Loucy (cell line): ENCODE measurements at regions not wholly inside any gene's neighbourhood (a gene's known extent, or its start where the extent isn't known, plus 50 kb on each side); places are given as distances from the start of the nearest gene placed in this dataset.

ENCODE experiments used
- H2AFZ ChIP-seq: fragments of 200-600 bp; sonication (generic); 2 replicates; pipeline ENCODE4 v1.6.0; 2016; ENCODE audit warnings: antibody characterized with exemption, mild to moderate bottlenecking, low read length, moderate library complexity
- H3F3A ChIP-seq: fragments of 200-600 bp; 2 replicates; pipeline ENCODE4 v1.6.0; 2016; ENCODE audit warnings: antibody characterized with exemption, low read depth, mild to moderate bottlenecking
- H3K27me3 ChIP-seq: fragments of 200-600 bp; sonication (generic); 2 replicates; pipeline ENCODE4 v1.6.1; 2014; ENCODE audit warnings: low read length, mild to moderate bottlenecking; ENCODE audit not compliant: insufficient read depth, poor library complexity, severe bottlenecking
- H3K36me3 ChIP-seq: fragments of 200-600 bp; sonication (generic); 2 replicates; pipeline ENCODE4 v1.6.1; 2016; ENCODE audit warnings: low read length; ENCODE audit not compliant: insufficient read depth
- H3K4me1 ChIP-seq: fragments of 200-600 bp; sonication (generic); 2 replicates; pipeline ENCODE4 v1.5.1; 2014; ENCODE audit warnings: low read length, mild to moderate bottlenecking; ENCODE audit not compliant: insufficient read depth, poor library complexity, severe bottlenecking
- H3K4me2 ChIP-seq: fragments of 200-600 bp; sonication (generic); 2 replicates; pipeline ENCODE4 v1.6.0; 2014; ENCODE audit warnings: antibody characterized with exemption, low read length, low read depth, mild to moderate bottlenecking; ENCODE audit not compliant: poor library complexity, severe bottlenecking
- H3K4me3 ChIP-seq: fragments of 200-600 bp; sonication (generic); 2 replicates; pipeline ENCODE4 v1.5.1; 2014; ENCODE audit warnings: low read length, mild to moderate bottlenecking, mixed read lengths; ENCODE audit not compliant: poor library complexity, severe bottlenecking
- H3K79me2 ChIP-seq: fragments of 200-600 bp; sonication (generic); 2 replicates; pipeline ENCODE4 v1.6.1; 2014; ENCODE audit warnings: low read length; ENCODE audit not compliant: insufficient read depth
- H3K9ac ChIP-seq: fragments of 200-600 bp; sonication (generic); 2 replicates; pipeline ENCODE4 v1.6.0; 2014; ENCODE audit warnings: mild to moderate bottlenecking, low read depth, low read length, moderate library complexity; ENCODE audit not compliant: poor library complexity, severe bottlenecking
- H3K9me2 ChIP-seq: fragments of 200-600 bp; sonication (generic); replicated peaks from 2 replicates; pipeline ENCODE4 v1.6.1; 2016; ENCODE audit warnings: low read depth, low read length, mixed read lengths
- H3K9me3 ChIP-seq: fragments of 200-600 bp; sonication (generic); 2 replicates; pipeline ENCODE4 v1.6.1; 2014; ENCODE audit warnings: mild to moderate bottlenecking, antibody characterized with exemption, low read length, low read depth; ENCODE audit not compliant: insufficient read depth
- H4K20me1 ChIP-seq: fragments of 200-600 bp; sonication (generic); 2 replicates; pipeline ENCODE4 v1.6.0; 2014; ENCODE audit warnings: antibody characterized with exemption, low read length, mild to moderate bottlenecking; ENCODE audit not compliant: insufficient read depth, poor library complexity, severe bottlenecking
- EZH2phosphoT487 ChIP-seq: fragments of 200-600 bp; IDR thresholded peaks from 2 replicates; pipeline ENCODE4 v1.6.1; 2018; ENCODE audit warnings: antibody characterized with exemption, mild to moderate bottlenecking, moderate library complexity, borderline replicate concordance
- TF ChIP-seq, protein P1 (sequence below): fragments of 200-600 bp; sonication (generic); conservative IDR thresholded peaks from 2 replicates; pipeline ENCODE4 v1.5.1; 2014; ENCODE audit warnings: mild to moderate bottlenecking, antibody characterized with exemption, low read length

DNA sequence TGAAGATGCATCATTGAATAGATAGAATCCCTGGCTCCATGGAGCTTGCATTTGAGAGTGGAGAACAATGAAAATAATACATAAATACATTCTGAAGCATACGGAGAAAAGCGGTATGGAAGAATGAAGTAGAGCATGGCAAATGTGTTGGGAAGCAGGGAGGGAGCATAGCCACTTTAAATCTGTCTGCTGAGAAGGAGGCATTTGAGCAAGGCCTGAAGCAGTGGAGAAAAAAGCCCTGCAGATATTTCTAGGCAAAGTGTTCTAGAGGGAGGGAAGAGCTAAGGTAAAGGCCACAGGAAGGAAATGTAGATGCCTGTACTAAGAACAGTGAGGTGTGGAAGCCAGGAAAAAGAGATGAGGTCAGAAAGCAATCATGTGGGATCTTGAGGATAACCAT is 484.8 kb downstream of the CNTN3 start:
- Histone ChIP-seq H2AFZ (no peak overlapping the region), H3K4me1 (no peaks in the 10 kb centered on the region), H3K9me2 (no peaks in the 10 kb centered on the region), H3K27me3 (no peaks in the 10 kb centered on the region), H3F3A (no peaks in the 10 kb centered on the region), H3K9me3 (no peaks in the 10 kb centered on the region), H3K9ac (no peak overlapping the region), H3K4me3 (no peak overlapping the region), H3K4me2 (no peak overlapping the region), H3K79me2 (no peaks in the 10 kb centered on the region), H4K20me1 (no peaks in the 10 kb centered on the region), H3K36me3 (no peaks in the 10 kb centered on the region)
- TF ChIP-seq, protein P1, sequence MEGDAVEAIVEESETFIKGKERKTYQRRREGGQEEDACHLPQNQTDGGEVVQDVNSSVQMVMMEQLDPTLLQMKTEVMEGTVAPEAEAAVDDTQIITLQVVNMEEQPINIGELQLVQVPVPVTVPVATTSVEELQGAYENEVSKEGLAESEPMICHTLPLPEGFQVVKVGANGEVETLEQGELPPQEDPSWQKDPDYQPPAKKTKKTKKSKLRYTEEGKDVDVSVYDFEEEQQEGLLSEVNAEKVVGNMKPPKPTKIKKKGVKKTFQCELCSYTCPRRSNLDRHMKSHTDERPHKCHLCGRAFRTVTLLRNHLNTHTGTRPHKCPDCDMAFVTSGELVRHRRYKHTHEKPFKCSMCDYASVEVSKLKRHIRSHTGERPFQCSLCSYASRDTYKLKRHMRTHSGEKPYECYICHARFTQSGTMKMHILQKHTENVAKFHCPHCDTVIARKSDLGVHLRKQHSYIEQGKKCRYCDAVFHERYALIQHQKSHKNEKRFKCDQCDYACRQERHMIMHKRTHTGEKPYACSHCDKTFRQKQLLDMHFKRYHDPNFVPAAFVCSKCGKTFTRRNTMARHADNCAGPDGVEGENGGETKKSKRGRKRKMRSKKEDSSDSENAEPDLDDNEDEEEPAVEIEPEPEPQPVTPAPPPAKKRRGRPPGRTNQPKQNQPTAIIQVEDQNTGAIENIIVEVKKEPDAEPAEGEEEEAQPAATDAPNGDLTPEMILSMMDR = no peak
- no peak for TF ChIP-seq EZH2phosphoT487

DNA sequence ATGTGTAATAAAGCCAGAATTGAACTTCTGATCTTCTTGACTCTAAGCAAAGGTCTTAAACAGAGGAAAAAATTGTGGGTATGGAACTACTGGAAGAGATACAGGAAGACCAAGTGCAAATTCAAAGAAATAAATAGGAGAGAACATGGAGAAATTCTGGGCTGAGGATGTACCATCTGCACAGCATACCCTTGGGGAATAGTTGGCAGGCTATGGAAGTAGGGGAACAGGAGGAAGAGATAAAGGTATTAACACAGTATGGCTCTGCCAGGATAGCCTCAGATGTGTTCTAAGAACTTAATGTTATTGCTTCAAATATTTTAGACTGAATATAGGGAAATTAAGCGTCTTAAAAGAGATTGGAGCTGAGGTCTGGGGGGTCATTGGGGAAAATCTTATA is 485.4 kb downstream of the CNTN3 start:
- H3K4me1 ChIP-seq = no peaks in the 10 kb centered on the region
- H3K79me2 ChIP-seq = no peaks in the 10 kb centered on the region
- H3K27me3 ChIP-seq = no peaks in the 10 kb centered on the region
- no peak overlapping the region for H2AFZ ChIP-seq
- H3K9me2 ChIP-seq = no peaks in the 10 kb centered on the region
- no peaks in the 10 kb centered on the region for H3K9me3 ChIP-seq
- no peak overlapping the region for H3K9ac ChIP-seq
- H3F3A ChIP-seq = no peaks in the 10 kb centered on the region
- TF ChIP-seq, protein P1 = no peak
- no peak for TF ChIP-seq EZH2phosphoT487
- H3K4me3 ChIP-seq = no peak overlapping the region
- H4K20me1 ChIP-seq = no peaks in the 10 kb centered on the region
- no peaks in the 10 kb centered on the region for H3K36me3 ChIP-seq
- H3K4me2 ChIP-seq = no peak overlapping the region

DNA sequence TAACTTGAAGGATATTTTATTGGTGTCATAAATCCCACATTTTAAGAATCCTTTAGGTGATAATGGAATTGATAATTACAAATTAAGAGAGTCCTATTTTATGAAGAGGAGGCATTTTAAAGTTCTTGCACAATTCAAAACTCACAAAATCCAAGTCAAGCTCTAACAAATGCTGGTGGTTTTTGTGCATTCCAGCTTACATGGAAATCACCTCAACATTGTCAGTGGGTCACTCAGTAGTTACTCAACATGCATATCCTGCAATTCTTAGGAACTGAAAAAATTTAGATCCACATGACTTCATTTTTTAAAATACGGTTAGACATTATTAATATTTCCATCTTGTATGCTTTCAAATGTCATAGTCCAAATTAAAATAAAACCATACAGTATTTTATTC is 487.2 kb downstream of the CNTN3 start:
- H2AFZ ChIP-seq = no peak overlapping the region
- H3K79me2 ChIP-seq = no peaks in the 10 kb centered on the region
- TF ChIP-seq, protein P1 = no peak
- no peak for TF ChIP-seq EZH2phosphoT487
- no peaks in the 10 kb centered on the region for H3K27me3 ChIP-seq
- H3K9ac ChIP-seq = no peak overlapping the region
- H3K4me1 ChIP-seq = no peaks in the 10 kb centered on the region
- no peak overlapping the region for H3K4me3 ChIP-seq
- no peaks in the 10 kb centered on the region for H3K9me2 ChIP-seq
- H3K4me2 ChIP-seq = no peak overlapping the region
- H3K9me3 ChIP-seq = no peaks in the 10 kb centered on the region
- H3F3A ChIP-seq = no peaks in the 10 kb centered on the region
- H4K20me1 ChIP-seq = no peaks in the 10 kb centered on the region
- no peaks in the 10 kb centered on the region for H3K36me3 ChIP-seq
